HG02970 (cell line): ENCODE measurements at regions not wholly inside any gene's neighbourhood (a gene's known extent, or its start where the extent isn't known, plus 50 kb on each side); places are given as distances from the start of the nearest gene placed in this dataset.

Source experiments
- ATAC-seq: cut with Tn5 transposase; IDR thresholded peaks from one replicate; pipeline ENCODE4 v1.9.1; 2021; ENCODE audit warnings: mild to moderate bottlenecking, moderate library complexity, moderate number of reproducible peaks; ENCODE audit not compliant: unreplicated experiment, low FRiP score

DNA sequence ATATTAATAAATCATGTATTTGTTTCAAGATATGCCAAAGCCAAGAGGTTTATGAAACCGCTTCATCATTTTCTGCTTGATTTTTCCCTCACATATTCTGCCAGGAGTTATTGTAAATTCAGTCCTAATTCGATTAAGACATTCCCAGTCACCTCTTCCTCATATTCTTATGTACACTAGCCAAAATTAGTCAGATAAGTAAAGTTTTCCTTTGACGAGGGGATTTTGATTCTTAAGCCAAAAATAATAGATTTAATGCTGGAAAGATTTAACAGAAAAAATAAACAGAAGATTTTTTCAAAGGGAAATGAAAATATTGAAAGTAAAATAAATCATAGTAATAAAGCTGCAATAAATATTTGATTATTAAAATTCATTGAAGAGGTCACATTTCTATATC, 51.0 kb upstream of the VEGFC start:
- ATAC-seq: no peak

- ATAC-seq: no peak
These were observed 51.7 kb upstream of the VEGFC start for GRCh38 chr4:176844448-176844847.

DNA sequence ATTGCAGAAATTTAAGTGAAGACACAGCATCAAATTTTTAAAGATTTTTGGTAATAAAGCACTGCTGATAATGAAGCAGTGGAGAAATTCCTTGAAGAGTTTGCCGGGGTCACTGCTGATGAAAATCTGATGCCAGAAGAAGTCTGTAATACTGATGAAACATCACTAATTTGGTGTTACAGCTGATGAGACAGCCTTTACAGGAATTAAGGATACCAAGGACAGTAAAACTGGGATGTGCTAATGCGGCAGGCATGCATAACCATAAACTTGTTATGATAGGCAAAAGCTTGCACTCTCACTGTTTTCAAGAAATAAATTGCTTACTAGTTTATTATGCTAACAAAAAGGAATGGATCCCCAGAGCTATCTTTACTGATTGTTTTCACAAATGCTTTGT, 52.9 kb upstream of the VEGFC start:
- no peak for ATAC-seq

- ATAC-seq: no peak
These were observed 56.4 kb upstream of the VEGFC start for GRCh38 chr4:176849076-176849475.

DNA sequence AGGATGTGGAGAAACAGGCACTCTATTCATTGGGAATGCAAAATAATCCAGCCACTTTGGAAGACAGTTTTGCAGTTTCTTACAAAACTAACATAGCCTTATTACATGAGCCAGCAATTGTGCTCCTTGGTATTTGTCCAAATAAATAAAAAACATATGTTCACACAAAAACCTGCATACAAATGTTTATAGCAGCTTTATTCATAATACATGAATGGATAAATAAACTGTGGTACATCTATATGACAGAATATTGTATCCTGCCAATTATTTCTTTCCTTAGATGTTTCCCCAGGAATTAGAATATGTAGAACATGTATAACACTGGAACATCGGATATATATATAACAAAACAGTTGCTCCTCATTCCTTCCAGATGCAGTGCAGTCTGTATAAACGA, 57.7 kb upstream of the VEGFC start:
- ATAC-seq: no peak

GRCh38 chr4:176856421-176856820, 63.7 kb upstream of the VEGFC start:
- ATAC-seq: no peak

GRCh38 chr4:176858839-176859238, 66.1 kb upstream of the VEGFC start:
- ATAC-seq: no peak

DNA sequence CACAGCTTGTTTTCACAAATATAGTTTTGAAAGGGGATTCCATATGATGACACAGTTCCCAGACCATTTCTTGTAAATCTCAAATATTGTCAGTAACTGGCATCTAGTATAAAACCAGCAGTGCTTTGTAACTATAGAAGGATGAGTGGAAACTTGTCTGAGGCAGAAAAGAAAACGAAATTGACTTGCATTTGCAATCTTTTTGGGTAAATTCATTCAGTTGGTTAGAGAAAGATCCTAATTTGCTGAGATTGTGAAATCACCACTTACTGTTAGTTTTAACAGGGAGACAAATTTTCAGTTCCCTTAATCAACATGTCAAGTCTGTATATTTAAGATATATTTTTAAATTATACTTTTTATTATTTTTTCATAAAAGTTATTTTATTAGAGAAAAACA, 71.5 kb upstream of the VEGFC start:
- ATAC-seq: no peak

- no peak for ATAC-seq
These were observed 76.0 kb upstream of the VEGFC start for GRCh38 chr4:176868676-176869075.

GRCh38 chr4:176872461-176872860, 79.7 kb upstream of the VEGFC start:
- ATAC-seq: no peak

- no peak for ATAC-seq
These were observed 82.2 kb upstream of the VEGFC start for GRCh38 chr4:176874721-176875445.

DNA sequence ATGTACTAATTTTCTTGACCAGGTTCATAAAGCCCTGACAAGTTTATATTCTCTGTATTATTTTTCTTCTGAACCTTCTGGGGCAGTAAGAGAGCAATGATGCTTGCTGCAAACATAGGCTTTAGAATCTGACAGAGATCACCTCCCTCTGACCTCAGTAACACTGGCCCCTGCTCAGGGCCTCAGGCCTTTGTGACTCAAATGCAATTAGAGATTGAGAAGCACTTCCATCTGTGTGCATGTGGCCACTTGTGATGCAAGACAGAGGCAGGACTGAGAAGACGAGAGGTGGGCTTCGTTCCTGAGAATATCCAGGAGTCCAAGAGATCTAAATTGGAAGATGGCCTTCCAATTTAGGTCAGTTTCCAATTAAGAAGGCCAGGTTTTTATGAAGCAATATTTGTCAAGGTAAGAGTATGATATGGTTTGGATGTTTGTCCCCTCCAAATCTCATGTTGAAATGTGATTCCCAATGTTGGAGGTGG, 82.8 kb upstream of the VEGFC start:
- ATAC-seq: no peak

DNA sequence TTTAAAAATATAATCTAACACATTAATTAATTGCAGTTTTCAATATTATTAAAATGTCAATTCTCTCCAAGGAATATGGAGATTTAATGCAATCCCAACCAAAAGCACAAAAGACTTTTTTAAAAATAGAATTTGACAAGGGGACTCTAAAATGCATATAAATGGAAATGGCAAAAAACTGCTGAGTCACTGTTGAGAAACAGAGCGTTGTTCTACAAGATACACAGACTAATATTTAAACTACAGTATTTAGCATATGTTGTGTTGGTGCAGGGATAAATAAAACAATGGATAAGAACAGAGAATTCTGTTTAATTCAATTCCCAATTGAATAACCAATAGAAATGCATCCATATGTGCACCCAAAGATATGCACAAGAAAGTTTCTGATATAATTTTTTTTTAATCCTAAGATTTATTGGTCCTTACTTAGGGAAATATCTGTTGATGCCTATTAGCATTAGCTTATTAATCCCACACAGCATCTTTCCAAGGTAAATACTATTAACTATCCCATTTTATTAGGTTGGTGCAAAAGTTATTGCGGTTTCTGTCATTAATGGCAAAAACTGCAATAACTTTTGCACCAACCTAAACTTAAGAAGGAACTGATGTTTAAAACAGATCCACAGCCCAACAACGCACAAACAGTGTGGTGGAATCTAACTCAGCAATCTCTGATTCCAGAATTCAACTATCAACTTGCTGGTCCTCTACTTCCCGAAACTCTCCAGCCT, 86.8 kb upstream of the VEGFC start:
- no peak for ATAC-seq

DNA sequence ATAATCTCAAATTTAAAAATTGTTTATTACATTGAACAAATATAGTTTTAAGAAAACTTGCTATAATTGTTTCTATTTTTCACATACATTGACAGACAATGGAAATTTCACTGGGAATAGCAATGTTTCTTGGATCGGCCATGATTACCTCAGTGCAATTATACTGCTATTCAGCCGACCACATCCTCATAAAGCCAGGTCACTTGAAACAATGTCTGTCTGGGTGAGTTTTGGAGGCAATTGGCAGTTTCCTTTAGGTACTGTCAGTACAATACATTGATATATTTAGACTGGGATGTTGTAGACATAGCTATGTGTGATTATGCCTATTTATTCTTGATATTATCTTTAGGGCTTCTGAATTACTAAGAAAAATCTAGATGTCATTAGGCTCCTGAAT, 89.5 kb upstream of the VEGFC start:
- ATAC-seq: no peak

GRCh38 chr4:176883108-176883550, 90.4 kb upstream of the VEGFC start:
- ATAC-seq: no peak

- no peak for ATAC-seq
These were observed 91.1 kb upstream of the VEGFC start for GRCh38 chr4:176883681-176884418.

DNA sequence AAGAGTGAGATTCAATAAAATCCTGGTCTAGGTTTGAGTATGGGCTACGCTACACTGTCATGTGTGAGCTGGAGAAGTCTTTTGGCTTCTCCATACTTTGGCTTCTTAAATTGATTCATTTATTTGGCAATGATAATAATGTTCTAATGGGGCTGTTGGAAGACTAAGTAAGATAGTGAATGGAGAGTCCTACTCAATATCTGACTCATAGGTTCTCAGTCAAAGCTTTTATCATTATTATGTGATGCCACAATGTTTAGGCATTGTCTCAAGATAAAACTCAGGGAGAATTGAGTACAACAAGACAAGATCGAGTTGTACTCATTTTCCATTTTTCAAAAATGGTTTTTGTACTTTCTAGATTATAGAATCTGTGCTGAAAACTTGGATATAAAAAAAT, 92.5 kb upstream of the VEGFC start:
- no peak for ATAC-seq

GRCh38 chr4:176886135-176886534, 93.4 kb upstream of the VEGFC start:
- no peak for ATAC-seq

DNA sequence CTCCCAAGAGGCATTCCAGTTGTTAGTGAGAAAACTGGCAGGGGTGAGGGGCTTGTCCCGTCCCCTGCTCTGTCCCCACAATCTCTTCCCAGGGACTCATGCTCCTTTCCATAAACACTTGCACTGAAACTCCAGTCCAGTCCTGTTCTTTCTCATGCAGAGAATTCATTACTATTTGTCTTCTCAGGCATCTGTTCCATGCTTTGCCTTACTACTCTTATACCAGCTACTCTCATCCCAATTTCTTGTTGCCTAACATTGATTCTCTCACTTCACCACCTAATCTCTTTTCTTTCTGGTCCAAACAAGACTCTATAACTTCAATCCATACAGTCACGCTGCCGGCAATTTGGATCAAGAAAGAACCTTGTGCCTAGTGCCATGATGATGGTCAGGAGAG, 97.1 kb upstream of the VEGFC start:
- ATAC-seq: no peak

GRCh38 chr4:176894498-176894897, 101.8 kb upstream of the VEGFC start:
- ATAC-seq: no peak

GRCh38 chr4:176896211-176896610, 103.5 kb upstream of the VEGFC start:
- ATAC-seq: no peak
